DLD1 (cell line): ENCODE measurements at regions not wholly inside any gene's neighbourhood (a gene's known extent, or its start where the extent isn't known, plus 50 kb on each side); places are given as distances from the start of the nearest gene placed in this dataset.
"Not testable (repeated sequence)": the region's sequence is repeated elsewhere in the genome, so short reads cannot be mapped to it uniquely, and the experiment has no call there.

ENCODE experiments used
- in situ Hi-C: cut with HindIII; loops from 2 replicates; pipeline ENCODE4 v1.10.0; 2017; ENCODE audit warnings: low sequenced_read_pairs

DNA sequence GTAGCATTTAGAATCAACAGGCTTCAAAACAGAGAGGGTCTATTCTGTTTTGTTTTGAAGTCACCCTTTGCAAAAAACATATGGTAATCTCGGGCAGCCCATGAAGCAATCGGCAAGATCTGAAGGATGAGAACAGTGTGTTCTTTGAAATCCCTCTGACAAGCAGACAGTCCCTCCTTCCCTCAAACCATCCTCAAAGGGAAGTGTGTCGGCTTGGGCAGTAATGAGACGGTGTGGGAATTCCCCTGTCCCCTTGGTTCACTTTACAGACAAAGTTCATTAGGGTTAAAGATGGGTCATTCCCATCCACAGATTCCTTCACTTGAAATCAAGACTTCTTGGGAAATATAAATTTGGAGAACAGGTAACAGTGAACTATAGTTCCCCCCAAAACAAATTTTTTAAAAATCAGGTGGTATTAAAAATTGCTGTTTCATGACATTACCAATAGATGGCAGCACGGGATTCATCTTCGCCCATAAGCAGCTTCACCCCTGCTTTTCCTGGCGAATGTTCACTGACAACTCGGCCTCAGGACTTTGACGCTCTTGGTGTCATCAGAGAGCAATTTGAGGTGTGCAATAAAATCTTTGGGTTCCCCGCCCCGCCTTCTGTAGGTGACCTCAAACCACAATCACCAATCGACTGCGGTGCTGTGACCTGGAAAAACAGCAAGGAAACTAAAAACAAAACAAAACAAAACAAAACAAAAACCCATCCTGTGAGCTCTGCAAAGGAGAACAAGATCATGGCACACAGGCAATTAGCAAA, 159.3 kb upstream of the TNFAIP3 start:
- in situ Hi-C loops = no loop called here

DNA sequence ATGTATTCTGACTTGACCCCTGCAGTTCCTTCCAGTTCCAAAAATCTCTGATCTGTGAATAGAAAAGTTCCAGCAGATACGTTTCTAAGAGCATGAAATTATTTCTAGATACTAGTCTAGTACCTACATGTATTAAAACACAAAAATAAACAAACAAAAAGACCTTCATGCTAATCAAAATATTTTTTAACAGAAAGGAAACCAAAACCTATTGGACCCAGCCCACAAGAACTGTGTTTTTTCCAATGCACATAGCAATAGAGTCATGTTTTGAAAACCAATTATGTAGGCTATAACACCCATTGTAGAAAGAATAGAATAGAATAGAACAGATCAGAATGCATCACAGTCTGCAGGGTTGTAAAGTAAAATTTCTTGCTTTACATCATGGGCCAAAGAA, 158.6 kb upstream of the TNFAIP3 start:
- in situ Hi-C loops = no loop called here

DNA sequence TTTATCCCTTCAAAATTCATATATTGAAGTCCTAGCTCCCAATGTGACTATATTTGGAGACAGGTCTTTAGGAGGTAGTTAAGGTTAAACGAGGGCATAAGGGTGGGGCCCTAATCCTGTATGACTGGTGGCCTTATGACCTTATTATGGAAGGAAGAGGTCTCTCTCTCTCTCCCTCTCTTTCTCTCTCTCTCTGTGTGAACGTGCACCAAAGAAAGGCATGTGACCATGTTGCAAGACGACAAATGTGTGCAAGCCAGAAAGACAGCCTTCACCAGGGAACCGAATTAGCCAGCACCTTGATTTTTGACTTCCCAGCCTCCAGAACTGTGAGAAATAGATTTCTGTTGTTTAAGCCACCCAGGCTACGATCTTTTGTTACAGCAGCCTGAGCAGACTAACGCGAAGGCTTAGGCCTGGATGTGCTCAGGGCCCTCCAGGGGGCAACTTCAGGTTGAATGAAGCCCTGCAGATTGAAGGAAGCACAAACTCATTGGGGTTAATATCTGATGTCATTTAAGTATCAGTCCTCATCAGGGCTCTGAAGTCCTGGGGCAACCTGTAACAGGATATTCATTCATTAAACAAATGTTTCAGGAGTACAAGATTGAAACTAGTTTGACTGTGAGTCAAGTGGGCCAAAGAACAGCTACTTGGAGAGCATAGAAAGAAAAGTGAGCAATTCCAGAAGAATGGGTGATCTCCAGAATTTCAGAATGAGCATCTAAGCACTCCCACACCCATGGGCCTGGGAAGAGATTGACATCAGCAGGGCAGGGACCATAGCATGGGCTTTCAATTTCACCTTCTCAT, 157.4 kb upstream of the TNFAIP3 start:
- in situ Hi-C loops = no loop called here

DNA sequence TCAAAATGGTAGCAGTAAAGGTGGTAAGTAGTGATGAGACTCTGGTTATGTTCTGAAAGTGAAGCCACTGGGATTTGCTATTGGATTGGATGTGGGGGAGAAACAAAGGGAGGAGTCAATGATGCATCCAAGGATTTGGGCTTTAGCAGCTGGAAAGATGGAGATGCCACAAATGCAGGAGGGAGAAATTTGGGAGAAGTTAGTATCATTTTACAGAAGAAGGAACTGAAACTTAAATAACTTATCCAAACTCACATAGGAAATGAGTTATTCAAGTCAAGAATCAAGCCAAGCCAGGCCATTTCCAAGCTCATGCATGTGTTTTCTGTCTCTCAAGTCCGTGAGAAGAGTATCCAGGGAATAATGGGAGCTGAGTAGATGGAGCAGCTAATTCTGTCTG, 155.1 kb upstream of the TNFAIP3 start:
- in situ Hi-C loops = no loop called here

DNA sequence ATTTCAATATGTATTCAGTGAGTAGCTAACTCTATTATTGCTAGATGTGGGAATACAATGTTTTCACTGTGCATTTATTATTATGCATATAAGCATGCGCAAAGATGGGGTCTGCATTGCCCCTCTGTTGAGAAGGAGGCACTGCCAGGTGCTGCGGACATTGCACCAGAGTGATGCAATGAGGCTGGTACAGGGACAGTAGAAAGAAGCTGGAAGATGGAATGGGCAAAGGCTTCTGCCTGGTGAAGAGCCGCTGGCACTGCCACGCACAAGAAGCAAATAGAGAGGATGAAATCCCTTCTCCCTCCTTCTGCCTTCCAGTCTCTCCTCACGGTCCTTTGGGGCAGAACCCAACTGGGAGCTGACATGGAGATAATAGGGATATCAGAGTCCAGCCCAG, 154.5 kb upstream of the TNFAIP3 start:
- in situ Hi-C loops = no loop called here

DNA sequence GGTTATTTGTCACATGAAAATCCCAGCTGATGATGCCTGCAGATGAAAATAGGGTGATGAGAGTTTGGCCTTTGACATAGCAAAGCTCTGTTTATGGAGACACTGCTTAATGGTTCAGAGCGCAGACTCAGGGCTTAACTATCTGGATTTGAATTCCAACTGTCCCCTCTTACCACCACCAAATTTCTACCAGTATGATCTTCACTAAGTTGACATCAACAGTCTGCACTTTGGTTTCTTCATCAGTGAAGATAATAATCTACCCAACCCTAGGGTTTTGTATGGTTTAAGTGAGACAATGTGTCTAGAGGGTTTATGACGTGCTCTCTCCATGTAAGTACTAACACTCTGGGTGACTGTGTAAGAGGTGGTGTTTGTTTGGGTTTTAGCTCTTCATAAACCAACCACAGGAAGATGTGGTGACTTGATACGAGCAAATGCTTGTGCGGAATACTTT, 151.4 kb upstream of the TNFAIP3 start:
- in situ Hi-C loops = no loop called here

DNA sequence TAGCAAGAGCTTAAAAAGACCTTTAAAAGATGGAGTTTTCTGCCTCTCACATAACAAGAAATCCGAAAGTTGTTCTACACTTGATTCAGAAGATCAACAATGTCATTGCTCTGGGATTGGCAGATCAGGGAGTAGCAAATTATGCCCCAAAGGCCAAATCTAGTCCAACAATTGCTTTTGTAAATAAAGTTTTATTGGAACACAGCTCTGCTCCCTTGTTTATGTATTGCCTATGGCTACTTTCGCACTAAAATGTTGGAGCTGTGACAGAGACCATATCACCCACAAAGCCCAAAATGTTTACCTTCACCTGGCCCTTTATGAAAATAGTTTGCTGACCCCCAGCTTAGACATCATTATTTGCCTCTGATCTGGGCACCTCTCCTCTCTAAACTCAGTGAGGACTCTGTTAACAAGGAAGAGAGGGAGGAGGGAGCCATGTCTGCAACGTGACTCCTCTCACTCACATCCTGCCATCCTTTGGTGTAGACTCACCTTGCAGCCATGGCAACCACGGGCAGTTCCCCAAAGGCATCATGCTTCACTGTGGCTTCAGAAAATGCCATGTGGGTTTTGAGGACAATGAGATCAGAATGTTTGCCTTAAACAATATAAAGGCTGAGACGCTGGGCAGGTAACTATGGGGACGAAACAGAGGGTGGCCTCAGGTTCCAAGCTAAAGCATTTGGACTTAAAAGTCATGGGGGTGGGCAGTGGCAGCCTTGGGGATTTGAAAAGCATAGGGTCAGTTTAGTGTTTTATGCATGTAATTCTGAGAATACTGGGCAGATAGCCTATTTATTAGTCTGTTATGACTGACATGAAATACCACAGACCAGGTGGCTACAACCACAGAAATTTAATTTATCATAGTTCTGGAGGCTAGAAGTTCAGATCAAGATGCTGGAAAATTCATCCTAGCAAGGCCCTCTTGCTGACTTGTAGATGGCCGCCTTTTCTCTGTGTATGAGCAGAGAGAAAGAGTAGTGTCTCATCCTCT, 149.7 kb upstream of the TNFAIP3 start:
- in situ Hi-C loops = no loop called here

DNA sequence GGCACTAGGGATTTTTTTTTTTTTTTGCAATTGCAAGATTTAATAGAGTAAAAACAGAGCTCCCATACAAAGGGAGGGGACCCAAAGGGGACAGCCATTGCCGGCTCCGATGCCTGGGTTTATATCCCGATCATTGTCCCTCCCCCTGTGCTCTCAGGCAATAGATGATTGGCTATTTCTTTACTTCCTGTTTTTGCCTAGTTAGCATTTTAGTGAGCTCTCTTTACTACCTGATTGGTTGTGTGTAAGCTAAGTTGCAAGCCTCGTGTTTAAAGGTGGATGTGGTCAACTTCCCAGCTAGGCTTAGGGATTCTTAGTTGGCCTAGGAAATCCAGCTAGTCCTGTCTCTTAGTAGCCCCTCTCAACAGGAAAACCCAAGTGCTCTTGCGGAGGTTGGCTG, 148.2 kb upstream of the TNFAIP3 start:
- in situ Hi-C loops = not testable (repeated sequence)

DNA sequence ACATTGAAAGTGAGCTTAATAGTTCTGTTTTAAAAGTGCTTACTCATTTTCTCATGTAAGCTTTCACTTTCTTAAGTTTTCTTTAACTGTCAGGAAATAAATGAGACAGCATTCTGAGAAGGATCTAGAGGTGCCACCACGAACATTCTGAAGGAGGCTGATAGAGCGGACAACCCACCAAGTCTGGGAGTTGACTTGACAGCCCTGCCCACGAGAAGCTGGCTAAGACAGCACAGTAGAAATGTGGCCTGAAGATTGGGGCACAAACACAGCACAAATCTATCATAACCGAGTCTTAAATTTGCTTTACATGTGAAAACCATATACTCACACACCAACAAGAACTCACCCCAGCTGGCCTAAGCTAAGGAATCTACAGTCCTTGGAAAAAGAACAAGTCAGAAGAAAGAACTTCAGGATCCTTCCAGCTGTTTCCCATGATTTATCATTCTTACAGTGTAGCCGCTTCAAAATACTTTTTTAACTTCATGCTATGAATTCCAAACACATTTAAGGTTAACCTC, 144.2 kb upstream of the TNFAIP3 start:
- in situ Hi-C loops = no loop called here

DNA sequence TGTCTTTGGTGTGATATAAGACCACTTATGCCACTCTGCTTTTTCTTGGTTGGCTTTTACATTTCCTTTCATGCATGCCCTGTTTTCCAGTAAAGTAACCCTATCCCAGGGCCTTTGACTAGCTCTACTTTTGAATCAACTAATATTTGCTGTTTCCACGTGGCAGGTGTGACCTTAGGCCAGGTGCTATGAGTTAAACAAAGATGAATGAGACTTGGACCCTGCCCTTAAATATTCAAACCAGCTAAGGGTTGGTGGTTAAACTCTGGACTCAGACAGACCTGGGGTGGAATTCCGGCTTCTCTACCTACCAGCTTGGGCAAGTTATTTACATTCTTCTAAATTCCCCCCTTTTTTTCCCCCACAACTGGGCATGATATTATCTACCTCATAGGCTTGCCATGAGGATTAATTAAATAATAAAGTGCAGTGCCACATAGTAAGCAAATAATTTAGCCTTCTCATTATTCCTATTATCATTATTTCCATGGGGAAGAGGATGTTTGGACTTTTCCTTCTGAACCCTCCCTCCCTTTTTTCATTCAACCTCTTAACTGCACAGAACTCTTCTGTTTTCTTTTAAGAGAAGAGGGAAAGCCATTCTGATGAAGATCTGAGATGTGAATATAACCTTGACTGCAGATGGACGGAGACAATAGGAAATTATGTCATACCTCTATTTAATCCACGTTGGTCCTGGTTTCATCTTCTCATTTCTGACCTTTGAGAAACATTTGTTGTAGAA, 143.6 kb upstream of the TNFAIP3 start:
- in situ Hi-C loops = no loop called here

DNA sequence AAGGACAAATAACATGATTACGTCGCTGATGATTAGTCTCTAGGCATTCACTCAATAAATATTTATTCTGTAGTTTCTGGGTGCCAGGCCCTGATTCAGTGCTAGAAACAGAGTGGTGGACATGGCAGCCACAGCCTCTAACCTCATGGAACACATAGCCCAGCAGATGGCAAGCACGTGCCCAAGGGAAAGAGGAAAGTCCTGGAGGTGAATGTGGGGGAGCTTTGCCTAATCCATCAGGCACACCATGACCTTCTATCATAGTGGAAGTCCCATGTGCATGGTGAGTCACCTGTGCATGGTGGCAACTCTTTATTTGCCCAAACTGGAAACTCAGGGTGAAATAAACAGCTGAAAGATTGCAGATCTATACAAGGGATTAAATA, 143.0 kb upstream of the TNFAIP3 start:
- in situ Hi-C loops = no loop called here

DNA sequence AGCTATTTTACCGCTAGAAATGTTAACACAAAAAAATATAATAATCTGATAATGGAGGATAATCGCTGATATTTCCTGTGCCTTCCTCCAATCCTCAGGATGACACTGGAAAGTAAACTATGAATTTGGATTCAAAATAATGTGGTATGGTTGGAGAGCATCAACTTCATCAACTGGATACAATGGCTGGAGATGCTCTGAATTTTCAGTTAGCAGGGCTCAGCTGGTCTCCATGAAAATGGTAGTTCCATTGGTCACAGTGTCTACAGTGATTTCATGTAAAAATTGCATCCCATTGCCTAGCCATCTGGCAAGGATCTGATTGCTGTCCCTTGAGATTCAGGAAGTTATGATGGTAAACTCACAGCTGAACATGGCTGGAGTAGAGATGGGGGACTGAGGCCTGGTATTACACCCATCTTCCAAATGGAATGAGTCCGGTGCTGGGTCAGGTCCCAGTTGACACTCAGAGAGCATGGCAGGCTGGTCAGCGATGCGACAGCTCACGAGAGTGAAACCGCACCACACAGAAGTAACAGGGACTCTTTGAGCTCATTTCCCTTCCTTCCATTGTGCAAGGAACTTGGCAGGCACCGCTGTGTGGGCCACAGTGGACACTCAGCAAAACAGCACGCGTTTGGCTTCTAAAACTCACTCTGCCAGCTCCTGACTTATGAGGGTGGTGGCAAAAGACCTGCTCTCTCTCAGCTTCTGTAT, 142.4 kb upstream of the TNFAIP3 start:
- in situ Hi-C loops = no loop called here

DNA sequence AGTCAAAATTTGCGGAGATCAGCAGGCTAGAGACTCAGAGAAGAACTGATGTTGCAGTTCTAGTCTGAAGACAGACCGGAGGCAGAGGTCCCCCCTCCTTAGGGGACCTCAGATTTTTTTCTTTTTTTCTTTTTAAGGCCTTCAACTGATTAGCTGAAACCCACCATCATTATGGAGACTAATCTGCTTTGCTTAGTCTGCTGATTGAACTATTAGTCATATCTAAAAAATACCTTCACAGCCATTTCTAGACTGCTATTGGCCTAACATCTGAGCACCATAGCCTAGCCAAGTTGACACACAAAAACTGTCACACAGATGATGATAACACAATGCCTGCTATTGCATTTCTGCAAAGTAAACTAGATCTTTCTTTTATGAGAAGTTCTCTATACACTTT, 141.1 kb upstream of the TNFAIP3 start:
- in situ Hi-C loops = no loop called here

DNA sequence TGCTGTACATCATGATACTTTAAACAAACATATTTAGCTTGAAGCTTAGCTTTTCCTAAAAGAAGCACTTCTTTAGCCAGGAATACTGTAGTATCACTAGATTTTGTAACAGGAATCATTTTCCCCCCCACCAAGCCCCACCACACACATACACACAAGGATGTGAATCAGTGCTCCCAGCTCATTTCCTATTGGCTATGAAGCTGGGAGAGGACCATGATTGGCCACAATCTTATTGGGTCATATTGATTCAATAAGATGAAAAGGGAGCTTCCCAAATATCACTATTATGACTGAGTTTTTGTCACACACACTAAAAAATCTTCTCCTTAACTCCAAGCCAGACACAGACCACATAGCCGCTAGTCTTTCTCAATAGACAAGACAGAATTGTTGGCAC, 140.5 kb upstream of the TNFAIP3 start:
- in situ Hi-C loops = no loop called here

DNA sequence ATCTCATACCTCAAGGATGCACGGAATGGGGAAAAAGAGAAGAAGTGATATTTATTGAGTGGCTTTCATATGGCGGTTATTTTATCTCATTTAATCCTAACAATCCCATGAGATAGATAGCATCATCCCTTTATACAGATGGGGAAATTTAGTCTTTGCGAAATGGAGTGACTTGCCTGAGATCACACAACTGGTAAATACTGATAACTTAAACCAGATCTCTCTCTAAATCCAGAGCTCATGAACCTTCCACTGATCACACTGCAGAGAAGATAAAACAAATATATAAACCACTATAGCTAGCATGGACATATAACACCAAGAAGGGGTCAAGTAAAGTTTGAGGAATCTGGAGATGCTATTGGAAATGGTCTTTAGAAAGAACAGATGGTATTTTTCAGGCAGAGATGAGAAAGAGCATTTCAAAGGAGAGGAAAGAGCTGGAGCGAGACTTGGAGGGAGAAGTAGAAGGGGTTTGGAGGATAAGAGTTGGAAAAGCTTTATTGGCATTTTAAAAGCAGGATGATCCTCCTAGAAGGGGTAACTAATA, 139.8 kb upstream of the TNFAIP3 start:
- in situ Hi-C loops = no loop called here

DNA sequence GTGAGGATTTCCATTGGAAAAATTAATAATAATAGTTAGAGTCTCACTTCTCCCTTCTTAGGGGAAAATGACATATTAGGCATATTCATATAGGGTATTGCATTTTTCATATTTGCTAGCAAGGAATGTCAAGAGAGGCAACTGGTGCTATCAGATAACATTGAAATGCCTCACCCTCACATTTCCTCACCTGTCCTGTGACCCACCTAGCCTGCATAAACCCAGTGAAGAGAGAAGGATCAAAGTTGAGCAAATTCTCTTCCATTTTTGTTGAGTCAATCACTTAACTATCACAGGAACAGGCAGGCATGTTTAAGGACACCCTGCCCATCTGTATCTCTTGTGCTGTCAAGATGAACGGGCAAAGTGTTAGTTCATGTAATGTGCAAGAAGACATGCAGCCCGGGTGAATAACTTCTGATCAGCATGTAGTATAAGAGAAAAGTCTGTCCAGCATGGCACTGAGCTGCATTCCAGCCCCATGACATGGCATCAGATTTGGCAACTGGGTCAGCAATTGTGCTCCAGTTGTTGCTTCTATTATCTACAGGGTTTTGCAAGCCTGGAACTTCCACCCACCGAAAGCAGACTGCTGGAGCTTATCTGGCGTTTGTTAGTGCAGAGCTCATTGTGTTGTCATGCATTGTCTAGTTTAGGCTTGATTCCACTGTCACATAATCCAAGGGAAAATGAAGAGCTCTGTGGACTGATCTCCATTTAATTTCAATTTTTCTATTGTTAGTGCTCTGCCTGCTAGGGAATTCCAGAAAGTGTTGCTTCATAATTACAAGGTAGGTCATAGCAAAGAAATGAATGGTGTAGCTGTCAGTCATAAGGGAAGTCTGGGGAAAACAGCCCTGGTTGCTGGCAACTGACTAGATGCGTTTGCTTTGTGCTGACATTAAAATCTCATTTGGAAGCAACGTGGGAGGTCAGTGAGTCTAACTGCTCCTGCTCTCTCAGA, 138.4 kb upstream of the TNFAIP3 start:
- in situ Hi-C loops = no loop called here

DNA sequence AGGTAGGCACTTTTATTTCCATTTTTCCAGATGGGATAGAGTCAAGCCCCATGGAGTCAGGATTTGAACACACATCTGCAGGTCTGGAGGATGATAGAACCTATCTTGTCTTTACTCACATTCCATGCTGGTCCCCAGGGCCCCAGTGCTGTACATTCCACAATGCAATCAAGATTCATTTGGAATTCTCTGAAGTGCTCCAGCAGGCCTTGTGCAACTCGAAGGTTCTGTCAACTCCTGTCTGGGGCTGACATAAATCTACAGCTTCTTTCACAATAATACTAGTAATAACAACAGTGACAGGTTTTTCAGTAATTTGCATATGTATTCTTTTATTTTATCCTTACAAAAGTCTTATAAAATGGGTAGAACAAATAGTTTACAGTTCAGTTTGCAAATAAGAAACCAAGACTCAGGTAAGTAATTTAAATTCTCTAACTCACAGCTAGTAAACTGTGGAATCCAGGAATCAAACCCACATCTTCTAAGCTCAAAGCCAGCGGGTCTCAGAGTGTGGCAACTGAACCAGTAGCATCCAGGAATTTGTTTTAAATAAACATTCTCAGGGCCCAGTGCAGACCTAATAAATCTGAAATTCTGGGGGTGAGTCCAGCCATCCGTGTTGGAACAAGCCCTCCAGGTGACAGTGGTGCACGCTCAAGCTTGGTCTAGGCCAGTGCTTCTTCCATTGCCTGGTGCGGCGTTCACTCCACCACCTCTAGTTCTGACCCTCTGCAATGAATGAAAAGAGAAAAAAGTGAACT, 137.0 kb upstream of the TNFAIP3 start:
- in situ Hi-C loops = no loop called here
